Motor neuron (in vitro differentiated cells): ENCODE measurements at regions not wholly inside any gene's neighbourhood (a gene's known extent, or its start where the extent isn't known, plus 50 kb on each side); places are given as distances from the start of the nearest gene placed in this dataset.
"Not testable (repeated sequence)": the region's sequence is repeated elsewhere in the genome, so short reads cannot be mapped to it uniquely, and the experiment has no call there.

Experiments
- ATAC-seq, 8 experiments: fragments of 200-7000 bp; cut with Tn5 transposase; replicated peaks in 6 of 8; 2 replicates each; pipeline ENCODE4 v1.8.0; 2021; ENCODE audit warnings: mild to moderate bottlenecking in 8 of 8, moderate library complexity in 8 of 8
- H3K27ac ChIP-seq, 2 donors: fragments of 250-450 bp; sonication (Bioruptor Pico); 2 replicates each; pipeline ENCODE4 v1.9.0; 2021; ENCODE audit warnings: antibody characterized with exemption in 2 of 2, mild to moderate bottlenecking in 2 of 2, moderate library complexity in 1 of 2
- H3K4me1 ChIP-seq, 2 donors: fragments of 250-450 bp; sonication (Bioruptor Pico); replicated peaks in 1 of 2; 2 replicates each; pipeline ENCODE4 v1.6.1; 2021; ENCODE audit warnings: antibody characterized with exemption in 2 of 2, mild to moderate bottlenecking in 2 of 2, moderate library complexity in 1 of 2
- H3K4me3 ChIP-seq, 5 donors: fragments of 250-450 bp; sonication (Bioruptor Pico); 2 replicates each; pipeline ENCODE4 v1.9.0; 2021; ENCODE audit warnings: antibody characterized with exemption in 5 of 5, mild to moderate bottlenecking in 5 of 5, moderate library complexity in 4 of 5
- WGBS, 10 experiments: fragments of 450-650 bp; shearing (Covaris generic); methylation state at CpG; one replicate each; pipeline ENCODE4 v1.0.0; 2022; 5-methylcytosine and 5-hydroxymethylcytosine counted together
- in situ Hi-C, 9 experiments: fragments of 400-800 bp; cut with MboI; loops; one replicate each; pipeline ENCODE4 v1.15.0; 2021; ENCODE audit warnings: low sequenced_read_pairs in 9 of 9, low pct_unique_long_range_greater_than_20kb in 2 of 9; ENCODE audit not compliant: unreplicated experiment in 9 of 9

- H3K4me1 ChIP-seq, H3K4me3 ChIP-seq, H3K27ac ChIP-seq, ATAC-seq, in situ Hi-C loops: not testable (repeated sequence)
- WGBS, 10 experiments: no CpG with 5 or more reads among the region's 8 CpGs
Observed at GRCh38 chr2:87519158-87520011, 228.5 kb upstream of the PLGLB2 start.

- ATAC-seq, H3K4me3 ChIP-seq, H3K4me1 ChIP-seq, in situ Hi-C loops, H3K27ac ChIP-seq: not testable (repeated sequence)
- no CpG with 5 or more reads among the region's 10 CpGs for WGBS, 10 experiments
Observed at GRCh38 chr2:87521057-87521456, 226.8 kb upstream of the PLGLB2 start.

- ATAC-seq, H3K4me3 ChIP-seq, H3K4me1 ChIP-seq, in situ Hi-C loops, H3K27ac ChIP-seq: not testable (repeated sequence)
- no CpG with 5 or more reads among the region's 7 CpGs for WGBS, 10 experiments
Observed at GRCh38 chr2:87521489-87521888, 226.4 kb upstream of the PLGLB2 start.

- H3K27ac ChIP-seq, H3K4me3 ChIP-seq, ATAC-seq, H3K4me1 ChIP-seq, in situ Hi-C loops: not testable (repeated sequence)
- WGBS, 10 experiments: no CpG with 5 or more reads among the region's 5 CpGs
Observed at GRCh38 chr2:87524619-87525188, 223.2 kb upstream of the PLGLB2 start.

GRCh38 chr2:87525497-87525991 lies 222.3 kb upstream of the PLGLB2 start:
- in situ Hi-C loops, H3K27ac ChIP-seq, ATAC-seq, H3K4me1 ChIP-seq, H3K4me3 ChIP-seq: not testable (repeated sequence)
- WGBS, 10 experiments: no CpG with 5 or more reads among the region's 5 CpGs

- in situ Hi-C loops, H3K4me3 ChIP-seq, ATAC-seq, H3K27ac ChIP-seq, H3K4me1 ChIP-seq: not testable (repeated sequence)
- WGBS, 10 experiments: no CpG with 5 or more reads among the region's 5 CpGs
Observed at GRCh38 chr2:87526258-87526657, 221.6 kb upstream of the PLGLB2 start.

GRCh38 chr2:87531968-87532715 lies 215.7 kb upstream of the PLGLB2 start:
- WGBS, 10 experiments: 0 to 60% methylated on average over 1 of the region's 7 CpGs; no CpG with 5 or more reads in 8 of the 10 experiments
- H3K4me1 ChIP-seq, in situ Hi-C loops, H3K27ac ChIP-seq, H3K4me3 ChIP-seq: not testable (repeated sequence)
- ATAC-seq: peak in 1 of 8 experiments; percentile 25

GRCh38 chr2:87533390-87534272 lies 214.3 kb upstream of the PLGLB2 start:
- H3K4me3 ChIP-seq, in situ Hi-C loops, H3K4me1 ChIP-seq, H3K27ac ChIP-seq: not testable (repeated sequence)
- no CpG with 5 or more reads among the region's 9 CpGs for WGBS, 10 experiments
- peak in 4 of 8 experiments; percentile 39 to 76 (median 59) for ATAC-seq

- no CpG with 5 or more reads among the region's 14 CpGs for WGBS, 10 experiments
- H3K27ac ChIP-seq, in situ Hi-C loops, H3K4me1 ChIP-seq, H3K4me3 ChIP-seq: not testable (repeated sequence)
- peak in 5 of 8 experiments; percentile 45 to 65 (median 60) for ATAC-seq
Observed at GRCh38 chr2:87534273-87534889, 213.5 kb upstream of the PLGLB2 start.

- H3K4me3 ChIP-seq, H3K4me1 ChIP-seq, in situ Hi-C loops, H3K27ac ChIP-seq: not testable (repeated sequence)
- no CpG with 5 or more reads among the region's 5 CpGs for WGBS, 10 experiments
- peak in 3 of 8 experiments; percentile 18 to 48 (median 22) for ATAC-seq
Observed at GRCh38 chr2:87536427-87536826, 211.5 kb upstream of the PLGLB2 start.

GRCh38 chr2:87537251-87537671 lies 210.6 kb upstream of the PLGLB2 start:
- in situ Hi-C loops, H3K4me3 ChIP-seq, H3K4me1 ChIP-seq, H3K27ac ChIP-seq, ATAC-seq: not testable (repeated sequence)
- WGBS, 10 experiments: no CpG with 5 or more reads among the region's 8 CpGs

GRCh38 chr2:87538268-87538667 lies 209.6 kb upstream of the PLGLB2 start:
- no CpG with 5 or more reads among the region's 12 CpGs for WGBS, 10 experiments
- ATAC-seq, H3K4me3 ChIP-seq, H3K4me1 ChIP-seq, in situ Hi-C loops, H3K27ac ChIP-seq: not testable (repeated sequence)
